HFFc6 (cell line): ENCODE measurements at regions not wholly inside any gene's neighbourhood (a gene's known extent, or its start where the extent isn't known, plus 50 kb on each side); places are given as distances from the start of the nearest gene placed in this dataset.
"Not testable (repeated sequence)": the region's sequence is repeated elsewhere in the genome, so short reads cannot be mapped to it uniquely, and the experiment has no call there.

ENCODE experiments used
- DNase-seq: peaks from one replicate; pipeline ENCODE4 v3.0.0-alpha.2; 2018
- H3K27ac Mint-ChIP-seq: 2 replicates; pipeline ENCODE4 v1.8.0; 2020; ENCODE audit warnings: mild to moderate bottlenecking, mixed read lengths
- H3K27me3 Mint-ChIP-seq: 2 replicates; pipeline ENCODE4 v1.8.0; 2021; ENCODE audit warnings: mild to moderate bottlenecking, moderate library complexity, mixed read lengths; ENCODE audit not compliant: insufficient read depth
- H3K36me3 Mint-ChIP-seq: 2 replicates; pipeline ENCODE4 v1.8.0; 2021; ENCODE audit warnings: low read depth, mixed read lengths
- H3K4me1 Mint-ChIP-seq: 2 replicates; pipeline ENCODE4 v1.8.0; 2020; ENCODE audit warnings: low read depth, mixed read lengths
- H3K4me3 Mint-ChIP-seq: 2 replicates; pipeline ENCODE4 v1.8.0; 2020; ENCODE audit warnings: mild to moderate bottlenecking, moderate library complexity, mixed read lengths
- H3K9me3 Mint-ChIP-seq: 2 replicates; pipeline ENCODE4 v1.8.0; 2020; ENCODE audit warnings: mild to moderate bottlenecking, mixed read lengths
- CTCF ChIP-seq: fragments of 200-600 bp; sonication (generic); IDR thresholded peaks from 2 replicates; pipeline ENCODE4 v1.5.0; 2021; ENCODE audit warnings: antibody characterized with exemption, mild to moderate bottlenecking

- no peak overlapping the region for H3K4me3 Mint-ChIP-seq
- no peak overlapping the region for H3K27ac Mint-ChIP-seq
- TF ChIP-seq CTCF: no peak
- H3K27me3 Mint-ChIP-seq: peaks cover 1% of the 10 kb centered on the region; the same call in 1 of the 2 replicates
- DNase-seq: no peak
- no peaks in the 10 kb centered on the region; the same call in 1 of the 2 replicates for H3K36me3 Mint-ChIP-seq
- peaks cover 5% of the 10 kb centered on the region for H3K9me3 Mint-ChIP-seq
- H3K4me1 Mint-ChIP-seq: no peaks in the 10 kb centered on the region
Measured at GRCh38 chr10:123221418-123221817, 67.2 kb downstream of the BUB3 start.

- Mint-ChIP-seq H3K4me3 (no peak overlapping the region), H3K9me3 (peaks cover 4% of the 10 kb centered on the region; the same call in 1 of the 2 replicates), H3K27ac (no peak overlapping the region), H3K27me3 (no peaks in the 10 kb centered on the region), H3K4me1 (no peaks in the 10 kb centered on the region), H3K36me3 (no peaks in the 10 kb centered on the region; the same call in 1 of the 2 replicates)
- no peak for DNase-seq
- TF ChIP-seq CTCF: no peak
Measured at GRCh38 chr10:123222832-123223231, 68.6 kb downstream of the BUB3 start.

GRCh38 chr10:123227706-123228105 lies 73.5 kb downstream of the BUB3 start:
- H3K9me3 Mint-ChIP-seq: peaks cover 4% of the 10 kb centered on the region; the same call in 1 of the 2 replicates
- H3K4me1 Mint-ChIP-seq: no peaks in the 10 kb centered on the region
- TF ChIP-seq CTCF: no peak
- DNase-seq: no peak
- no peaks in the 10 kb centered on the region; the same call in 1 of the 2 replicates for H3K36me3 Mint-ChIP-seq
- H3K27ac Mint-ChIP-seq: no peak overlapping the region
- H3K4me3 Mint-ChIP-seq: no peak overlapping the region
- H3K27me3 Mint-ChIP-seq: no peaks in the 10 kb centered on the region

GRCh38 chr10:123229927-123230630 lies 75.9 kb downstream of the BUB3 start:
- peaks cover 21% of the 10 kb centered on the region for H3K9me3 Mint-ChIP-seq

GRCh38 chr10:123232879-123233278 lies 78.7 kb downstream of the BUB3 start:
- H3K4me3 Mint-ChIP-seq, H3K27ac Mint-ChIP-seq, H3K36me3 Mint-ChIP-seq, H3K4me1 Mint-ChIP-seq, H3K27me3 Mint-ChIP-seq, DNase-seq: not testable (repeated sequence)
- peaks cover 40% of the 10 kb centered on the region for H3K9me3 Mint-ChIP-seq

More at GRCh38 chr10:123229927-123230630, 75.9 kb downstream of the BUB3 start:
- H3K27ac Mint-ChIP-seq: no peak overlapping the region
- H3K4me3 Mint-ChIP-seq: no peak overlapping the region
- no peaks in the 10 kb centered on the region for H3K4me1 Mint-ChIP-seq
- no peak for DNase-seq
- TF ChIP-seq CTCF: no peak
- no peaks in the 10 kb centered on the region for H3K27me3 Mint-ChIP-seq
- H3K36me3 Mint-ChIP-seq: peaks cover 1% of the 10 kb centered on the region; the same call in 1 of the 2 replicates

- DNase-seq, H3K36me3 Mint-ChIP-seq, H3K27me3 Mint-ChIP-seq, H3K27ac Mint-ChIP-seq, H3K4me1 Mint-ChIP-seq, H3K4me3 Mint-ChIP-seq: not testable (repeated sequence)
- H3K9me3 Mint-ChIP-seq: peaks cover 42% of the 10 kb centered on the region
Measured at GRCh38 chr10:123235014-123235413, 80.8 kb downstream of the BUB3 start.
